Stimulated activated CD8-positive, alpha-beta memory T cell treated with anti-CD3 and anti-CD28 coated beads, Interleukin-4, amount 100 ng/mL, for 24 hours (primary cell): ENCODE measurements at regions not wholly inside any gene's neighbourhood (a gene's known extent, or its start where the extent isn't known, plus 50 kb on each side); places are given as distances from the start of the nearest gene placed in this dataset.
"Not testable (repeated sequence)": the region's sequence is repeated elsewhere in the genome, so short reads cannot be mapped to it uniquely, and the experiment has no call there.

Experiments used
- DNase-seq: peaks from one replicate; pipeline ENCODE4 v3.0.0-alpha.2; 2020; ENCODE audit warnings: low read depth

- DNase-seq: no peak
These were observed 851.7 kb downstream of the PDCD6IP start for GRCh38 chr3:34650131-34650530.

- DNase-seq: no peak
These were observed 870.5 kb downstream of the PDCD6IP start for GRCh38 chr3:34668915-34669314.

- no peak for DNase-seq
These were observed 871.1 kb downstream of the PDCD6IP start for GRCh38 chr3:34669490-34669889.

DNA sequence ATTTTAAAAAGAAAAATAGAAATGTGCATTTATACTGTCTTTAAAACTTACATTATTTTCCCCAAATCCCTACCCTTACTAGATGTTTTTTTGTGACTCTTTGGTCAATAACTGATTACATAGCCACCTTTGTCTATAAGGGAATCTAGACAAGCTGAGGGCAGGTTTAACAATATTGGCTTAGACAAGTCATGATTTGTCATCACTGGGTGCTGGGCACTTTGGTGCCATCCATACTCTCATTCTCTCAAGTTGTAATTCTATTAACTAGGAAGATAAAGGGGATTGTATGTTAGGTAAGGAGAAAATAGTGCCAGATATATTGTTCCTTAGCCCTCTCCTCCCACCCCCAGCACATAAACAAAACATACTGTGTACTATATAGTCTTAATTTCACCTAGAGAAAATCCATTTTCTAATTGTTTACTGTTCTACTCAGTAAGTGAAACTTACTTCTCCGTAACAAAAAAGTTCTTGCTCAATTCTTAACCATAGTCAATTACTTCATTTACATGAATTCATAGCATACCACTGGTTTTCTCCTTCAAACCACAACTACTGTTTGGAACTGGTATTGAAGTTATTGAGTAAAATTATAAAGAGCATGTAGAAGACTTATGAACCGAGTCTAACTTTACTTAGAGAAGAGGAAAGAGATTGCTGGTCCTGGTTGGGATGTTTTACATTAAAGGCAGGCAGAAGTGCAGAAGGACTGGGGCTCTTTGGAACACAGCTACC, 877.1 kb downstream of the PDCD6IP start:
- no peak for DNase-seq

DNA sequence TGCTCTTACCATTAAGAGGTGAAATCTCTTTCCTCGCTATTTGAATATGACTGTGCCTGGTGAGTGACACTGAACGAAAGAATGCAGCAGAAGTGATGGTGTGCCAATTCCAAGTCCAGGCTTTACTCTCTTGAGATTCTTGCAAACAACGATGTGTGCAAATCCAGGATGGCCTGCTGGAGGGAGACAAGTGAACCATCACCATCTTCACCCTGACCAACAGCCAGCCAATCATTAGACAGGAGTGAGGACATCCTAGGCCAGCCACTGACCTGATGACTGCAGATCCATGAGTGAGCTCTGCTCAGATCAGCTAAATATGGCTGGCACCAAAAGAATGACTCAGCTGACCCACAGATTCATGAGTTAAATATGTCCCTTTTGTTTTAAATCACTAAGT, 878.0 kb downstream of the PDCD6IP start:
- DNase-seq: no peak

GRCh38 chr3:34678575-34678974, 880.1 kb downstream of the PDCD6IP start:
- DNase-seq: no peak

DNA sequence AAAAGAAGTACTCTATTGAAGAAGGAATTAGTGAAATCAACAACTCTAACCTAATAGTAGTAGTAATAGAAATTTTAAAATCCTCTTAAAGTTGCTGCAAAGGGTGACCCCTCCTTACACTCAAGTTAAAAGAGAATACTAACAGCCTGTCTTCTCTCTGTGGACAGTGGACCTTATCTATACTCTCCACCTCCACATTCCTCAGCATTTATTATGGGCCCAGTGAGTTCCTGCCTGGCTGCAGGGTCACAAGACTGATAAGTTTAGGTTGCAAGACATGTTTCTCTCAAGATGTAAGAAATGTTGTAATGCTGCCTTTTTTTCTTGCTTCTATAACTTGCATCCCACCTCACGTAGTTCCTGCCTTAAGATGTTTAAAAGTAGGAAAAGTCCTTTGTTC, 880.6 kb downstream of the PDCD6IP start:
- DNase-seq: not testable (repeated sequence)

GRCh38 chr3:34683851-34684250, 885.4 kb downstream of the PDCD6IP start:
- DNase-seq: peak; percentile 4

- no peak for DNase-seq
These were observed 888.1 kb downstream of the PDCD6IP start for GRCh38 chr3:34686541-34686940.

DNA sequence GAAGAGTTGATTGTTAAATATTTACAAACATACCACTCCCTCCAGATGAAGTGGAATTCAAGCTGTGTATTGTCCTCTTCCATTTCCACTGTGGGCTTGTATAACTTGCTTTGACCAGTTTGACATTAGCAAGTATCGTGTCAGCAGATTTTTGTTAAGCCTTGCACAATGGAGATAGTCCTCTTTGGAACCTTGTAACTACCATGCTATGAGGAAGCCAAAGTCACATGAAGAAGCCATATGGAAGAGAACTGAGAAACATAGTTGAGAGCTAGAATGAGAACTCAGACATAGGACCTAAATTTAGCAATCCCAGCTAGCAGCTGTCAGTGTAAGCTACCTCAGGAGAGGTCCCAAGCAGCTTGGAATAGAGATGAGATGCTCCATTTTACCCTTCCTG, 889.2 kb downstream of the PDCD6IP start:
- DNase-seq: no peak

- no peak for DNase-seq
These were observed 898.4 kb downstream of the PDCD6IP start for GRCh38 chr3:34696831-34697230.

DNA sequence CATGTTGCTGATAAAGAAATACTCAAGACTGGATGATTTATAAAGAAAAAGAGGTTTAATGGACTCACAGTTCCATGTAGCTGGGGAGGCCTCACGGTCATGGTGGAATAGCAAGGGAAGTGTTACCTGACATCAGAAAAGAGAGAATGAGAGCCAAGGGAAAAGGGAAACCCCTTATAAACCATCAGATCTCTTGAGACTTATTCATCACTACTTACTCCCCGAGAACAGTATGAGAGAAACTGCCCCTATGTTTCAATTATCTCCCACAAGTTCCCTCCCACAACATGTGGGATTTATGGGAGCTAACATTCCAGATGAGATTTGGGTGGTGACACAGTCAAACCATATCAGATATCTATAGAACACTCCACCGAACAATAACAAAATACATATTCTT, 904.6 kb downstream of the PDCD6IP start:
- DNase-seq: no peak

- DNase-seq: no peak
These were observed 914.3 kb upstream of the ARPP21 start for GRCh38 chr3:34724916-34725499.

DNA sequence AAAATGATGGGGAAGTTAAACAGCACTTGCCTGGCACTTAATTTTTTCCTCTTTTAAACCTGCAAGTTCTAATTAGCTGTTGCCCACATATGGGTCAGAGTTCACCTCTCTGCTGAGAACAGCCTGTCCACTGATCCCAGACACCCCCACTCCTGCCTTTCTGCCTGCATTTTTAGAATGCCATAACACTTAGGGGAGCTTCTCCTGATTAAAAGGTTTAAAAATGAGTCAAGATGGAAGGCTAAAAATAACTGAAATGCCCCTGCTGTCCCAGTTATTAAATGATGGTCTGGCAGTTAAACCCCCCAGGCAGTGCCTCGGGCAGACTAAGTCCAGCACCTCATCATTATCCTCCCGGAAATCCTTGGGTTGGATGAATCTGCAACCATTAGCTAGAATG, 913.6 kb upstream of the ARPP21 start:
- DNase-seq: no peak

DNA sequence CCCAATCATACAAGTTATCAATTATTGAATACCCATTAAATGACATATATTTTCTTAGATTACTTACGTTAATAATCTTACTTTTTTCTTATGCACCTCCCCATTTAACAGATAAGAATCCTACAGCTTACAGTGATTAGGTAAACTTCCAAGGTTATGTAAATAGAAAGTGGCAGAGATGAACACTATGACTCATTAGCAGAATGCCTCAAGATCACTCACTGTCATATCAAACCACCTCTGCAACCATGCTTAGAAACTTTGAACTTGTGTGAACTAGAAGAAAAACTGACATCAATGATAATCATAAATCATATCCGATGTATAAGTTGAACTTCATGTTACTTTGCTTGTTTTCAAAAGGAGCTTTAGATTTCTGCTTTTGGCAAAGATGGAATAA, 911.6 kb upstream of the ARPP21 start:
- no peak for DNase-seq

- DNase-seq: no peak
These were observed 897.2 kb upstream of the ARPP21 start for GRCh38 chr3:34742151-34742550.

DNA sequence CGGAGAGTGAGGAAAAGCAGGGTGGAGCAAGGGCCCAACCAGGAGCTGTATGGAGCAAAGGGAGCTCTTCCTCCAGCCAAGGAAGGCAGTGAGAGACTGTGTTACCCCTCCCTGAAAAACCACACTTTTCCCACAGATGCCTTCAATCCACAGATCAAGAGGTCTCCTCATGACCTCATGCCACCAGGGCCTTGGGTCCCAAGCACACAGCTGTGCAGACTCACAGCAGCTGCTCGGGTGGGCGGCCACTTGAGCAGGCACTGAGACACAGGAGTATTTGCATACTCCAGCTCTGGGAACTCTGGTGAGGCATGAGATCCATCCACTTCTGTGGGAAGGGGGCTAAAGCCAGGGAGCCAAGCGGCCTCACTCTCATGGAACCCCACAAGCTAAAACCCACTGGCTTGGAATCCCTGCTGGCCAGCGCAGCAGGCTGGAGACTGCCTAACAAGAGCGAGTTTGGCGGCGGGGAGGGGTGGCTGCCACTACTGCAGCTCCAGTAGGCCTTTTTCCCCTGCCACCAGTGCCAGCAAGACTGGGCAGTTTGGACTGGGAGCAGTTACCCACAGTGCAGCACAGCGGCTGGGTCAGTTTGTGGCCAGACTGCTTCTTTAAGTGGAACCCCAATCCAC, 880.6 kb upstream of the ARPP21 start:
- DNase-seq: no peak

DNA sequence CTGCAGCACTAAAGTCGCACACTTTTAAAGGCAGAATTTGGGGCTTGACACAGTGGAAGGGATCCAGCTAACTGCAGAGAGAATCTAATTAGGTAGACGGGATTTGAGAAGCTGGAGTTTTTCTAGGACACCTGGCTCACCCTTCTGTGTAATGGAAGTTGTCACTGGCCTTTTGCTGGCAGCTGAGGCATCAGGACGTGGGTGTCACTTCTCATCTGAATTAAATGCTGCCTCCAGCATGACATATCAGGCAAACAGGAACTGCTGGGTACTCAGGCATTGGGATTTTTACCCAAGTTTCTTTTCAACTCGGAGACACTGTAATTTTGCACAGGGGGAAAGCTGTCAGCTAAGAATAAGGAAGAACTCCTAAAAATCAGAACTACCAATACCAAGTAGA, 861.9 kb upstream of the ARPP21 start:
- no peak for DNase-seq

DNA sequence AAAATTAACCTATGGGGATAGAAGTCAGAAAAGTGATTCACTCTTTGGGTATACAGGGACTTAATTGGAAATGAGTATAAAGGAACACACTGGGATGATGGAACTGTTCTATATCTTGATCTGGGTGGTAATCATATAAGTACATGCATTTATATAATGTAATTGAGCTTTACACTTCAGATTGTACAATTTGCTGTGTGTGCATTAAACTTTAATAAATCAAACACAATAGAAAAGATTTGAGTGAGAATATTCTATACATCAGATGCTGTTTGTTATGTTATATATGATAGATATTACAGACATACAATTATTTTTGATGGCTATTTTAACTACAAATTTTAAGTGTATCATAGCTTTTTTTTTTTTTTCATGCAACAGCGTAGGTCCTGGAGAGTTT, 860.2 kb upstream of the ARPP21 start:
- no peak for DNase-seq

GRCh38 chr3:34780294-34780693, 859.0 kb upstream of the ARPP21 start:
- DNase-seq: no peak

GRCh38 chr3:34780973-34781372, 858.4 kb upstream of the ARPP21 start:
- no peak for DNase-seq

DNA sequence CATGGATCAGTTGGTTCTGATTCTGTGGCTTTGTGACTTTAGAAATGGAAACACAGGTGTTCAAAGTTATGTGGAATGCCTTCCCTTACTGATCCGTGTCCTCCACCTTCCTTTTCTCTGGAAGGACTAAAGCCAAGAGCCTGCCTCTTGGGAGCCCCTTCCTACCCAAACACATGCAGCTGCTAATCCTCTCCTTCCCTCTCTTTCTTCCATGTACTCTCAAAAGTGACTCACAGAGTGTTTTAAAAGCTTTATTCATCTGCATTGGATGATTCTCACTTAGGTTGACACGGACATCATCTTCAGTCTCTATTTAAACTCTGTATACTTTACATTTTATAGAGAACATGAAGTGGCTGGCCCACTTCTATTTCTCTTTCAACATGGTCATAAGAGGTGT, 856.5 kb upstream of the ARPP21 start:
- no peak for DNase-seq

DNA sequence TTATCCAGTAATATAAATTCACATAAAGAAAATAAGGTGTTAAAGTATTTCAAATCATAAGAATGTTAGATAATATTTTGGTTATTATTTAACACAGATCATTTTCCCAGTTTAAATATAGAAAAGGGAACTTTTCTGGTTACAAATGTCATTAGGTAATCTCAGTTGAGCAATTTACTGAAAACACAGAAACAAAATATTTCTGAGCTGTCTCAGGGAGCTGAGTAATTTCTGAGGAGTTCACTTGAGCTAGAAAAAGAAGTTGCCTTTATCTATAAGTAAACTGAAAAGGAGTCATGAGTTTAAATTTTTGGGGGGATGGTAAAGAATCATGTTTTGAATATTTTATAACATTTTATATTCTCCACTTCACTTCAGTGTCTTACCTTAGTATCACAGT, 855.4 kb upstream of the ARPP21 start:
- no peak for DNase-seq

DNA sequence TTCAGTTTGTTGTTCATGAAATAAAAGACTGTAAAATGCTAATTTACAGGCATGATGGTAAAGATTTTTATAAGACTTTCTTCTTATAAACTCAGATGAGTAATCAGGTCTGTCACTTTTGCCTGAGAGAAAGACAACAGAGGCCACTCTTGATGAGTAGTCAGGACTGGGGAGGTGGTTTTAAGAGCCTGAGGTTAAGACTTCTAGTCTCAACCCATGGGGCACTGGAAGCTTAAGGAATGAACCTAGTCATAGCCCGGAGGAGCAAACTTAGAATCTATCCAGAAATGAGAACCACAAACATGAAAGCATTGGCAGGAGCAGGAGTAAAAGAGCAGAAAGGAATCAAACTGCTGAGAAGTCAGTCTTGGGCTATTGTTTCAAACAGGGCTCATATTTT, 846.3 kb upstream of the ARPP21 start:
- DNase-seq: no peak
